HG03280 (cell line): ENCODE measurements at regions not wholly inside any gene's neighbourhood (a gene's known extent, or its start where the extent isn't known, plus 50 kb on each side); places are given as distances from the start of the nearest gene placed in this dataset.

Experiments
- ATAC-seq: cut with Tn5 transposase; IDR thresholded peaks from one replicate; pipeline ENCODE4 v1.9.1; 2021; ENCODE audit warnings: mild to moderate bottlenecking, moderate library complexity; ENCODE audit not compliant: unreplicated experiment

GRCh38 chr15:62816342-62817069 lies 226.0 kb upstream of the TPM1 start:
- ATAC-seq: no peak

GRCh38 chr15:62818691-62819090 lies 223.9 kb upstream of the TPM1 start:
- no peak for ATAC-seq

GRCh38 chr15:62821384-62822131 lies 221.0 kb upstream of the TPM1 start:
- ATAC-seq: no peak

- no peak for ATAC-seq
These were observed 220.3 kb upstream of the TPM1 start for GRCh38 chr15:62822228-62822627.

GRCh38 chr15:62823561-62823960 lies 219.0 kb upstream of the TPM1 start:
- ATAC-seq: no peak

GRCh38 chr15:62824111-62825015 lies 218.2 kb upstream of the TPM1 start:
- ATAC-seq: no peak

GRCh38 chr15:62825191-62825590 lies 217.4 kb upstream of the TPM1 start:
- no peak for ATAC-seq

- ATAC-seq: no peak
These were observed 216.0 kb upstream of the TPM1 start for GRCh38 chr15:62826561-62826960.

GRCh38 chr15:62828364-62828763 lies 214.2 kb upstream of the TPM1 start:
- no peak for ATAC-seq

- no peak for ATAC-seq
These were observed 210.3 kb upstream of the TPM1 start for GRCh38 chr15:62832231-62832630.

GRCh38 chr15:62833646-62834045 lies 208.9 kb upstream of the TPM1 start:
- no peak for ATAC-seq

- ATAC-seq: no peak
These were observed 207.7 kb upstream of the TPM1 start for GRCh38 chr15:62834686-62835329.

- ATAC-seq: no peak
These were observed 207.2 kb upstream of the TPM1 start for GRCh38 chr15:62835351-62835750.

GRCh38 chr15:62835762-62836161 lies 206.8 kb upstream of the TPM1 start:
- ATAC-seq: no peak

GRCh38 chr15:62840526-62841268 lies 201.8 kb upstream of the TPM1 start:
- ATAC-seq: no peak

- ATAC-seq: no peak
These were observed 201.3 kb upstream of the TPM1 start for GRCh38 chr15:62841269-62841628.

- ATAC-seq: no peak
These were observed 200.5 kb upstream of the TPM1 start for GRCh38 chr15:62841891-62842559.

GRCh38 chr15:62843311-62843710 lies 199.2 kb upstream of the TPM1 start:
- no peak for ATAC-seq

- no peak for ATAC-seq
These were observed 197.8 kb upstream of the TPM1 start for GRCh38 chr15:62844564-62845240.
